GM12801 (cell line): ENCODE measurements at regions not wholly inside any gene's neighbourhood (a gene's known extent, or its start where the extent isn't known, plus 50 kb on each side); places are given as distances from the start of the nearest gene placed in this dataset.

Experiments used
- CTCF ChIP-seq: IDR thresholded peaks from one replicate; pipeline ENCODE4 v1.5.1; 2011; ENCODE audit warnings: control low read depth; ENCODE audit not compliant: insufficient read length; ENCODE audit errors: extremely low read depth

GRCh38 chr6:67131827-67132226 lies 1424.8 kb upstream of the EYS start:
- no peak for TF ChIP-seq CTCF

DNA sequence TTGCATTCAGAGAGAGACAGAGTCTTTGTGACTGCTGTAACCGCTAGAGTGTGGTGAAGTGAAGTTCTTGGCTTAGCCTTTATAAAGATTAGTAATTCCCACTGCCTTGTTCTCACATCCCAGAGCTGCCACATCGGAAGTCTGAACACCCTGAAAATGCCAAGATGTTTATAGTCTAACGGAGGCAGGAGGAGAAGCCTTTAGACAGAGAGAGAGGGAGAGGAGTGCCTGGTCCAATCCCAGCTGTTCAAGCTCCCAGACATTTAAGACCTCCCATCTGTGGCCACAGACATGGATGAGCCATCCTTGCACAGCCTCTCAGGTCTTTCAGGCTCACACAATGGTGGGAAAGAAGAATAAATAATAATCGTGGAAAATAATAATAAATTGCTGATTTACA lies 1422.8 kb upstream of the EYS start:
- TF ChIP-seq CTCF: no peak

GRCh38 chr6:67127041-67127440 lies 1420.0 kb upstream of the EYS start:
- TF ChIP-seq CTCF: no peak

DNA sequence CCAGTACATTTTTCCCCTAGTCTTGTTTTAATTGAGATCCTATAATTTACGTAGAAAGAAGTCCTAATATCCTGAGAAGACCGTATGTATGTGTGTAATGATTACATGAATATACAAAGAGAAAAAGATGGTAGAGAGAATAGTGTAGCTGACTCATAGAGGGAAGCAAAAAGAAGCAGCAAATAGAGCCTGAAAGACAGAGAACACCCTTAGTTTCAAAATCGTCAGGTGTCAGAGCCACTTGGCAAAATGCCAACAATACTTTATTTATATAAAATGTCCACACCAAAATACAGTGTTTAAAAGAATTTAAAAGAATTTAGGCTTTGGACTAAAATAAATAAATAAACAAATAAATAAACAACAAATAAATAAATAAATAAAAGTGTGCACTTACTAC lies 1414.1 kb upstream of the EYS start:
- TF ChIP-seq CTCF: no peak

DNA sequence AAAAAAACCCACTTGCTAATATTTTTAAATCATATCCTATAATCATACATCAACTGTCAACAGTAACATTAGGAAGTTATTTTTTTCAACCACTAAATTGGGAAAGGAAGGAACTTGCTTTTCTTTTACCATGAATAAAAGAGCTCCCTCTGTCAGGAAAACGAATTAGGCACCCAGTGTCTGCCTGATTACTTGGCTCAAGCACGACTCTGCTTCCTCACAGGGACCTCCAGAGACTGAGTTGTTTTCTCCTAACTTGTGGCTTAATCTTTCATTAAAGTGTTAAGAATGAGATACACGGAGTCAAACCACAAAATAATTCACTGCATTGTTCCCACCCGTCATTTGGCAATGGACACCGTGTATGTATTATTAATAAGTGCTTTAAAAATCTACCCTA lies 1405.1 kb upstream of the EYS start:
- TF ChIP-seq CTCF: no peak

DNA sequence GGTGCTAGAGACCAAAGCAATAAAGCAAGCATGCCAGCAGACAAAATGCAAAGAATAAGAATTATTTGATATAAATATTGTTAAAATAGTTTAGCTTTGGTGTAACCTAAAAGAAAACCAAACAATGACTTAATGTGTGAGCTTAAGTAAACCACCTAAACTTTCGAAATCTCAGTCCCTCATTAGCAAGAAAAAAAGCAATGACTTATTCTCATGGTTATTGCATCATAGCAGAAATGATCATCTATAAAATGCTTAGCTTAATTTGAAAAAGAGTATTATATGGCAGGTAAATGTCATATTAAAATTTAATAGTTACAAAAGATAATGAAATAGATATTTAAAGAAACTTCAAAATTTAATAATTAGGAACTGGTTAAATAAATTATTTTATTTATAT lies 1395.7 kb upstream of the EYS start:
- no peak for TF ChIP-seq CTCF

DNA sequence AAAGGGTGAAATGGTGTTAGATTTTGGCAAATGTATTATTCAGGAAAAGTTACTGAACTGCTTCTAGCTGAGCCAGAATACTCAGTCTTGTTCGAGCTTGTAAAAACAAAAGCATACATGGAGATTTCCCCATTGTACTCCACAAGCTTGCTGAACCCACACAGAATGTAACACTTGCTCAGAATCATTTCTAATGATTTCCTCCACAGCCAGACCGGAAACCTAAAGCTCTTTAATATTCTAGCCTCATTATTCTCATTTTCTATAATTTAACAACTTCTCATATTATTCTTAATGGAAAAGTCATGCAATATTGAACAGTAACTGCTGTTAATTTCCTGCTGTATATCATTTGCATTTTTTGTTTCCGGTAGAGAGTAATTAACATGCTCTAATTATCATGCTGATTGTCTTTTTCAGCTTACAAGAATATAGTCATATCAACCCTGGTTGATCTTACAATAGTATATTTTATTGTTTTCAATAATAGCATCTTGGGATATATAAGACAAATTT lies 1387.5 kb upstream of the EYS start:
- TF ChIP-seq CTCF: no peak

- TF ChIP-seq CTCF: no peak
Measured at GRCh38 chr6:67073938-67074337, 1366.9 kb upstream of the EYS start.
